WERI-Rb-1 (cell line): ENCODE measurements at regions not wholly inside any gene's neighbourhood (a gene's known extent, or its start where the extent isn't known, plus 50 kb on each side); places are given as distances from the start of the nearest gene placed in this dataset.

ENCODE experiments used
- DNase-seq: peaks from one replicate; pipeline ENCODE4 v3.0.0-alpha.2; 2020
- H3K27ac ChIP-seq: fragments of 250-450 bp; sonication (Bioruptor Pico); 2 replicates; pipeline ENCODE4 v1.5.1; 2020; ENCODE audit warnings: mild to moderate bottlenecking, moderate library complexity
- H3K27me3 ChIP-seq: fragments of 250-450 bp; sonication (Bioruptor Pico); 2 replicates; pipeline ENCODE4 v1.5.1; 2021; ENCODE audit warnings: mild to moderate bottlenecking, low read depth, moderate library complexity; ENCODE audit not compliant: insufficient read depth, severe bottlenecking
- H3K36me3 ChIP-seq: fragments of 250-450 bp; sonication (Bioruptor Pico); 2 replicates; pipeline ENCODE4 v1.5.1; 2020; ENCODE audit warnings: mild to moderate bottlenecking, moderate library complexity
- H3K4me3 ChIP-seq: 2 replicates; pipeline ENCODE4 v1.5.1; 2011; ENCODE audit warnings: low read depth, mild to moderate bottlenecking, control low read depth, low read length
- H3K9me3 ChIP-seq: fragments of 250-450 bp; sonication (Bioruptor Pico); 2 replicates; pipeline ENCODE4 v1.5.1; 2021; ENCODE audit warnings: mild to moderate bottlenecking, moderate library complexity; ENCODE audit not compliant: severe bottlenecking
- CTCF ChIP-seq: IDR thresholded peaks from 2 replicates; pipeline ENCODE4 v1.5.1; 2011; ENCODE audit warnings: low read depth, mild to moderate bottlenecking, control low read depth, inconsistent platforms, low read length

GRCh38 chr3:62962714-62963113, 87.5 kb upstream of the CADPS start:
- no peaks in the 10 kb centered on the region for H3K9me3 ChIP-seq
- TF ChIP-seq CTCF: no peak
- no peaks in the 10 kb centered on the region for H3K36me3 ChIP-seq
- no peaks in the 10 kb centered on the region for H3K27me3 ChIP-seq
- H3K27ac ChIP-seq: no peak overlapping the region
- no peak for DNase-seq
- no peak overlapping the region for H3K4me3 ChIP-seq

- no peak for DNase-seq
Observed at GRCh38 chr3:62965311-62965710, 90.1 kb upstream of the CADPS start.

GRCh38 chr3:62968128-62968527, 92.9 kb upstream of the CADPS start:
- Histone ChIP-seq H3K9me3 (no peaks in the 10 kb centered on the region), H3K36me3 (no peaks in the 10 kb centered on the region), H3K27me3 (no peaks in the 10 kb centered on the region), H3K27ac (no peak overlapping the region), H3K4me3 (no peak overlapping the region)
- no peak for TF ChIP-seq CTCF
- no peak for DNase-seq

More at GRCh38 chr3:62965311-62965710, 90.1 kb upstream of the CADPS start:
- TF ChIP-seq CTCF: no peak
- Histone ChIP-seq H3K9me3 (no peaks in the 10 kb centered on the region), H3K27ac (no peak overlapping the region), H3K36me3 (no peaks in the 10 kb centered on the region), H3K27me3 (no peaks in the 10 kb centered on the region), H3K4me3 (no peak overlapping the region)

GRCh38 chr3:62970648-62971047, 95.4 kb upstream of the CADPS start:
- Histone ChIP-seq H3K4me3 (no peak overlapping the region), H3K9me3 (no peaks in the 10 kb centered on the region), H3K36me3 (no peaks in the 10 kb centered on the region), H3K27me3 (no peaks in the 10 kb centered on the region), H3K27ac (no peak overlapping the region)
- TF ChIP-seq CTCF: no peak
- no peak for DNase-seq

GRCh38 chr3:62975566-62975965, 100.3 kb upstream of the CADPS start:
- TF ChIP-seq CTCF: no peak
- H3K4me3 ChIP-seq: no peak overlapping the region
- H3K9me3 ChIP-seq: no peaks in the 10 kb centered on the region
- H3K36me3 ChIP-seq: no peaks in the 10 kb centered on the region
- H3K27ac ChIP-seq: no peak overlapping the region
- DNase-seq: no peak
- no peaks in the 10 kb centered on the region for H3K27me3 ChIP-seq

- DNase-seq: no peak
- TF ChIP-seq CTCF: no peak
- no peaks in the 10 kb centered on the region for H3K27me3 ChIP-seq
Observed at GRCh38 chr3:62981962-62982361, 106.7 kb upstream of the CADPS start.

More at GRCh38 chr3:62981962-62982361, 106.7 kb upstream of the CADPS start:
- H3K9me3 ChIP-seq: no peaks in the 10 kb centered on the region
- H3K36me3 ChIP-seq: no peaks in the 10 kb centered on the region
- H3K4me3 ChIP-seq: no peak overlapping the region
- H3K27ac ChIP-seq: no peak overlapping the region
